ENCODE measurements at regions not wholly inside any gene's neighbourhood (a gene's known extent, or its start where the extent isn't known, plus 50 kb on each side); places are given as distances from the start of the nearest gene placed in this dataset.

DNA sequence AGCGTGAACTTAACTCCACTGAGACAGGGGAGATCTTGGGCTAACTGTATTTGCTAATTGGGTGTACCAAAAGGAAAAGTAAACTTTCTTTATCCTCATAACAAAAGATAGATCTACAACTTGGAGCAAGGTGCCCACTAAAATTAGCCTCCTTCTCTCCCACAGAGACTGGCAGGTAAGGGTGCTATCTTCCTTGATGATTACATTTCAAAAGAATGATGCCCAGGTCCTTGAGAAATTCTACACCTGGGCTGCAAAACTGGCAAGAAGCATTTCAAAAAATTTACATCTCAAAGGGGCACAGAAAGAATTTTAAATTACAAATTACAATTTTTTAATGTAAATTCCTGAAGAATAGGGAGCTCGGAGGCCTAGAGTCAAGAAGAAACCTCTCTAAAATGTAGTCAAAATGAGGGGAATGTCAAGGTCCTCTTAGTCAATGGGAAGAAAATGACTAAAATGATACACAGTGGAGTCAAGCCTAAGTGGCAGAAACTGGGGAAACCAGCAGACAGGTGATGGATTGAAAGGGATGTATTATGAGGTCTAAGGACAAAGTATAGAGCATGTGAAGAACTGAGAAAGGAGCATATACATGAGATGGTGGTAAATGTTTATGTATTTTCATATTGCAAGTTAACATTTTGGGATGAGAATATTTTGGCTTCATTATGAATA is 348.3 kb upstream of the TUSC1 start:
- TF ChIP-seq, protein P1, sequence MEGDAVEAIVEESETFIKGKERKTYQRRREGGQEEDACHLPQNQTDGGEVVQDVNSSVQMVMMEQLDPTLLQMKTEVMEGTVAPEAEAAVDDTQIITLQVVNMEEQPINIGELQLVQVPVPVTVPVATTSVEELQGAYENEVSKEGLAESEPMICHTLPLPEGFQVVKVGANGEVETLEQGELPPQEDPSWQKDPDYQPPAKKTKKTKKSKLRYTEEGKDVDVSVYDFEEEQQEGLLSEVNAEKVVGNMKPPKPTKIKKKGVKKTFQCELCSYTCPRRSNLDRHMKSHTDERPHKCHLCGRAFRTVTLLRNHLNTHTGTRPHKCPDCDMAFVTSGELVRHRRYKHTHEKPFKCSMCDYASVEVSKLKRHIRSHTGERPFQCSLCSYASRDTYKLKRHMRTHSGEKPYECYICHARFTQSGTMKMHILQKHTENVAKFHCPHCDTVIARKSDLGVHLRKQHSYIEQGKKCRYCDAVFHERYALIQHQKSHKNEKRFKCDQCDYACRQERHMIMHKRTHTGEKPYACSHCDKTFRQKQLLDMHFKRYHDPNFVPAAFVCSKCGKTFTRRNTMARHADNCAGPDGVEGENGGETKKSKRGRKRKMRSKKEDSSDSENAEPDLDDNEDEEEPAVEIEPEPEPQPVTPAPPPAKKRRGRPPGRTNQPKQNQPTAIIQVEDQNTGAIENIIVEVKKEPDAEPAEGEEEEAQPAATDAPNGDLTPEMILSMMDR (IDR thresholded peaks at IDR 0.05), result no peak
- TF ChIP-seq POLR2AphosphoS5 (IDR thresholded peaks at IDR 0.05; ENCODE audit: insufficient read depth in 1 of 2, low read depth in 1 of 2), result no peak
